GM18951 (cell line): ENCODE measurements at regions not wholly inside any gene's neighbourhood (a gene's known extent, or its start where the extent isn't known, plus 50 kb on each side); places are given as distances from the start of the nearest gene placed in this dataset.

Experiments used
- POLR2A ChIP-seq: IDR thresholded peaks from 4 replicates; pipeline ENCODE4 v1.6.1; 2011; ENCODE audit warnings: mild to moderate bottlenecking; ENCODE audit not compliant: insufficient read length, insufficient read depth; ENCODE audit errors: extremely low read depth
- in situ Hi-C: fragments of 300-500 bp; cut with MboI; formaldehyde crosslinking; loops from one replicate; pipeline ENCODE4 v1.12.0; 2022; ENCODE audit warnings: low sequenced_read_pairs, mixed read lengths, inconsistent platforms; ENCODE audit not compliant: unreplicated experiment

DNA sequence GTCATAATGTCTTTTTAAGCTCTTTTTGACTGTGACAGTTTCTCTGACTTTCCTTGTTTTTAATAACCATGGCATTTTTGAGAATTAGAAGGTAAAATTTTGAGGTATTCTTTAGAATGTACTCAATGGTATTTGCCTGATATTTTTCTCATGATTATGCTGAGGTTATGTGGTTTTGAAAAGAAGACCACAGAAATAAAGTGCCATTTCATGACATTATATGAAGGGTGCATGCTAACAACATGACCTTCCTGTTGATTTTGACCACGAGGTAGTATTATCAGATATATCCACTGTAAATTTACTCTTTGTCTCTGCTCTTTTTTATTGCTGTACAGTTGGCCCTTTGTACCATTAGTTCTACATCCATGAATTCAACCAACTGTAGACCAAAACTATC is 1418.5 kb downstream of the PLA2G4A start:
- in situ Hi-C loops = no loop called here
- TF ChIP-seq POLR2A = no peak

DNA sequence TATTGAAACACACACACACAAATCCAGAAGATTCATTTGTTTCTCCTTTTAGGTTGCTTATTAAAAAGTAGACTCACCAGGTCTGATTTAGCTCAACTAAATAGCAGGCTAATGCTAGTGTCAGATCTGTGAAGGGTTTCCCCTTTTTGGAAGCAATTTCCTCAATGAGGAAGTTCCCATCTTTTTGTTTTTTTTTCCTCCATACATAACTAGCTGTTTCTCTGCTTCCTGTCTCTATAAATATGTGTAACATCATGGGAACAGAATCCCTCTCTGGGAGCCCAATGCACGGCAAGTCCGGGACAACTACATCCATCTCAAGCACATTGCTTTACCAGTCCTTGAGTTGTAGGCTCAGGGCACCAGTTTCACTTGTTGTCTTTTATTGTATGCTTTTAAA is 1421.1 kb downstream of the PLA2G4A start:
- no peak for TF ChIP-seq POLR2A
- in situ Hi-C loops = no loop called here

DNA sequence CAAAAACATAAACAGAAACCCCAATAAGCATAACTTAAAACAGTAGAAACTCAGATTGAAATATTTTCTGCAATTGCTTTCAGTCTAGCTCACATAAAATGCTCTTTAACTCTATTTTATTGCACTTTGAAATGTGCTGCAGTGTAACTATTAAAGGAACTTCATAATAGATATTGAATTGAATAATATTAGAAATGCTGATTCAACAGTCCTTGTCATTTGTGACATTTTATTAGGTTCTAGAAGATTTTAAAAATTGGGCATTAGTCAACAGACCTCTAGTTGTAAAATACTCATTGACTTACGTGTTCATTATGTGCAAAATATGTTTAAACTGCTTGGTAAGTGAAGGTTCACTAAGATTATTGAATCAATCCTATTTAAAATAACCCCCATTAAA is 1422.3 kb downstream of the PLA2G4A start:
- TF ChIP-seq POLR2A = no peak
- in situ Hi-C loops = no loop called here

GRCh38 chr1:188261849-188262248 is 1433.1 kb downstream of the PLA2G4A start:
- no peak for TF ChIP-seq POLR2A
- in situ Hi-C loops = no loop called here

- TF ChIP-seq POLR2A = no peak
- in situ Hi-C loops = no loop called here
These were observed 1441.2 kb downstream of the PLA2G4A start for GRCh38 chr1:188269956-188270355.

DNA sequence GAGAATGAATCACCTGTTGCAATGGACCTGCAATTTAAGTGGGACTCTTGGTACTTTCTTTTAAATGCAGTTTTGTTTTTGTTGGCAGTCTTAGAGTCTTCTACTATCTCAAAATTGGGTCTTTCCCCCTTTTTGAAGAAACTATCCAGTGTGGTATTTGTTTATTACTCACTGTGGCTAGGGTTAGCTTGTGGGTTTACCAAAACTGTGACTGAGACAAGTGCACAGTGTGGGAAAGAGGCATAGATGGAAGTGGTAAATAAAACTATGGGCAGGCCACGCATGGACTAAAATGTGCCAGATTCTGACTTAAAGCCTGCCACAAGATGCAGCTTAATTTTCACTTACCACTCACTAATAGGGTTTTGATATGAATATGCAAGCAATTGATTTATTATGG is 1441.7 kb downstream of the PLA2G4A start:
- in situ Hi-C loops = no loop called here
- no peak for TF ChIP-seq POLR2A

DNA sequence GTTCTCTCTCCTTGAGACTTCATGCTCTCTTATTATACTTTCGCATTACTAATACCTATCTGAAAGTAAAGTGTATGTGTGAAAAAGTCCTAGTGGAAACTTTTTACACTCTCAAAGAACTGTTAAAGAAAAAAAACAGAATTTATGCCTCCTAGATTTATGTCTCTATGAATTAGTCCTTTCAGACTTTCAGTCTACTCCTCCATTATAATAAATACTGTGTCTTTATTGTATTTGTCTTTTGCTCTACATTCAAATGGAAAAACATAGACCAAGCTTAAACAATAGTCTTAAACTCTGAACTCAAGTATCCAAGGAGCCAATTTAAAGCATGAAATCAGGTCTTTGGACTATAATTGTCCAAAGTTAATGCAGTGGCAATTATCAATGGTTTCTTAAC is 1449.0 kb downstream of the PLA2G4A start:
- TF ChIP-seq POLR2A = no peak
- in situ Hi-C loops = no loop called here

GRCh38 chr1:188281921-188282320 is 1453.2 kb downstream of the PLA2G4A start:
- no peak for TF ChIP-seq POLR2A
- in situ Hi-C loops = no loop called here

DNA sequence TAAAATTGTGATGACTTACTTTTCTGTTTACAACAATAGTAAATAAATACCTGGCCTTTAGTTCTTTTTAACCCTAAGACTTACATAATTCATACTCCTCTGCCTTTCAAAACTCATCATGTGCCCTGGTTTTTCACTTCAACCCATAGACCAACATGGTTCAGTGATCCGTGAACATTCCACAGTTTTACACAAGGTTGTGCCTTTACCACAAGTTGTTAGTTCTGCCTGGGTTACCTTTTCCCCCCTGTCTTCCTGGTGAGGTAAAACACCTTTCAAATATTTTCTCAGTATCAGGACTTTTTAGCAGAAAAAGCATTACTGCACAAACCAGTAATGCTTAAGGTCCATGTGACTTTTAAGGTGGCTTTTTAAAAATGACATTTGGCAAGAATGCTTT is 1466.4 kb downstream of the PLA2G4A start:
- in situ Hi-C loops = no loop called here
- no peak for TF ChIP-seq POLR2A

DNA sequence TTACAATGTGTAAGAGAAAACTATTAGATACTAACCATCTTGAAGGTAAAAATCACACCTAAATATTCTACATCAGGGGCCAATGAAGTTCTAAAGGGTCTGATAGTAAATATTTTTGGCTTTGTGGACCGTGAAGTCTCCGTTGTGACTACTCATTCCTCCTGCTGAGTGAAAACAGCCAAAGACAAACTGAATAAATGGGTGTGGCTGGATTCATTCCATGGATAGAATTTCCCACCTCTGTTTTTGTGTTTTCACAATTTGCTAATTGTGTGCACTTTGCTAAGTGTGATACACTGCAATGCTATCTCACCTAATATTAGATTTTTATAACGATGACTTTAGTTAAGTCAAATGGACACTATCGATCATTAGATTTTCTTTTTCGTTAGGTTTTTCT is 1474.0 kb downstream of the PLA2G4A start:
- TF ChIP-seq POLR2A = no peak
- in situ Hi-C loops = no loop called here

- in situ Hi-C loops = no loop called here
- no peak for TF ChIP-seq POLR2A
These were observed 1485.9 kb downstream of the PLA2G4A start for GRCh38 chr1:188314557-188315137.

- TF ChIP-seq POLR2A = no peak
- in situ Hi-C loops = no loop called here
These were observed 1489.1 kb downstream of the PLA2G4A start for GRCh38 chr1:188317894-188318293.

GRCh38 chr1:188325211-188325610 is 1496.5 kb downstream of the PLA2G4A start:
- in situ Hi-C loops = no loop called here
- no peak for TF ChIP-seq POLR2A

DNA sequence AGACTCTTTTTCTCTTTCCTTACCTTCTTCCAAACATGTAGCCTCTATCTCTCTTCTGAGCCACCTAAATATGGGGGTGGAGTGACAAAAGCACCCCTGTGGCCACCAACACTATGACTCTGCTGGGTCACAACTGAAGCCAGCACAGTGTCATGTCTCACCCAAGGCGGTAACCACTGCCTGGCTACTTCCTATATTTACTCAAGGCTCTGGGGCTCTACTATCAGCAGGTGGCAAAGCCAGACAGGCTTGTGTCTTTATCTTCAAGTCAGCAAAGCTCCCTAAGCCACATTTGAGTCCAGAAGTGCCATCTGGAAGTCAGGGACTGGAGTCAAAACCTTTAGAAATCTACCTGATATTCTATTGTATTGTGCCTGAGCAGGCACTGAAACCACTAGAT is 1515.2 kb downstream of the PLA2G4A start:
- in situ Hi-C loops = no loop called here

GRCh38 chr1:188350104-188350503 is 1521.4 kb downstream of the PLA2G4A start:
- in situ Hi-C loops = no loop called here
- TF ChIP-seq POLR2A = no peak

More for the DNA sequence above, 1515.2 kb downstream of the PLA2G4A start:
- TF ChIP-seq POLR2A = no peak
